ENCODE measurements at regions not wholly inside any gene's neighbourhood (a gene's known extent, or its start where the extent isn't known, plus 50 kb on each side); places are given as distances from the start of the nearest gene placed in this dataset.

GRCh38 chr18:51510020-51510419, 312.5 kb upstream of the MEX3C start:
- H3K9me3 Mint-ChIP-seq = peaks cover 18% of the 10 kb centered on the region
- H3K4me3 Mint-ChIP-seq = no peak overlapping the region
- no peaks in the 10 kb centered on the region for H3K4me1 Mint-ChIP-seq
- H3K27ac Mint-ChIP-seq = no peak overlapping the region
- no peaks in the 10 kb centered on the region for H3K27me3 Mint-ChIP-seq (ENCODE audit: low read depth)
- TF ChIP-seq CTCF (IDR thresholded peaks at IDR 0.05; ENCODE audit: unreplicated experiment in 3 of 3) = no peak
- no peaks in the 10 kb centered on the region for H3K36me3 Mint-ChIP-seq (ENCODE audit: low read depth)

- H3K36me3 Mint-ChIP-seq (ENCODE audit: low read depth) = no peaks in the 10 kb centered on the region
- H3K4me1 Mint-ChIP-seq = no peaks in the 10 kb centered on the region
- no peak for TF ChIP-seq CTCF (IDR thresholded peaks at IDR 0.05; ENCODE audit: unreplicated experiment in 3 of 3)
- H3K27ac Mint-ChIP-seq = no peak overlapping the region
- no peak overlapping the region for H3K4me3 Mint-ChIP-seq
- H3K9me3 Mint-ChIP-seq = peaks cover 15% of the 10 kb centered on the region
- H3K27me3 Mint-ChIP-seq (ENCODE audit: low read depth) = no peaks in the 10 kb centered on the region
Observed at GRCh38 chr18:51513517-51513916, 316.0 kb upstream of the MEX3C start.

- Mint-ChIP-seq H3K4me1 (no peaks in the 10 kb centered on the region), H3K4me3 (no peak overlapping the region), H3K27me3 (ENCODE audit: low read depth) (no peaks in the 10 kb centered on the region), H3K9me3 (peaks cover 12% of the 10 kb centered on the region), H3K36me3 (ENCODE audit: low read depth) (no peaks in the 10 kb centered on the region), H3K27ac (no peak overlapping the region)
- TF ChIP-seq CTCF (IDR thresholded peaks at IDR 0.05; ENCODE audit: unreplicated experiment in 3 of 3) = no peak
Observed at GRCh38 chr18:51514128-51514527, 316.6 kb upstream of the MEX3C start.

- H3K36me3 Mint-ChIP-seq (ENCODE audit: low read depth) = no peaks in the 10 kb centered on the region
- TF ChIP-seq CTCF (IDR thresholded peaks at IDR 0.05; ENCODE audit: unreplicated experiment in 3 of 3) = no peak
- H3K4me1 Mint-ChIP-seq = no peaks in the 10 kb centered on the region
- no peak overlapping the region for H3K4me3 Mint-ChIP-seq
- H3K9me3 Mint-ChIP-seq = peaks cover 5% of the 10 kb centered on the region
- H3K27ac Mint-ChIP-seq = no peak overlapping the region
- no peaks in the 10 kb centered on the region for H3K27me3 Mint-ChIP-seq (ENCODE audit: low read depth)
Observed at GRCh38 chr18:51516478-51517038, 319.1 kb upstream of the MEX3C start.

- Mint-ChIP-seq H3K27ac (no peak overlapping the region), H3K27me3 (ENCODE audit: low read depth) (no peaks in the 10 kb centered on the region), H3K4me1 (no peaks in the 10 kb centered on the region), H3K36me3 (ENCODE audit: low read depth) (no peaks in the 10 kb centered on the region), H3K4me3 (no peak overlapping the region), H3K9me3 (peaks cover 2% of the 10 kb centered on the region)
- no peak for TF ChIP-seq CTCF (IDR thresholded peaks at IDR 0.05; ENCODE audit: unreplicated experiment in 3 of 3)
Observed at GRCh38 chr18:51519571-51519970, 322.1 kb upstream of the MEX3C start.

- TF ChIP-seq CTCF (IDR thresholded peaks at IDR 0.05; ENCODE audit: unreplicated experiment in 3 of 3) = no peak
- no peaks in the 10 kb centered on the region for H3K4me1 Mint-ChIP-seq
- H3K9me3 Mint-ChIP-seq = no peaks in the 10 kb centered on the region
- no peak overlapping the region for H3K27ac Mint-ChIP-seq
- no peaks in the 10 kb centered on the region for H3K27me3 Mint-ChIP-seq (ENCODE audit: low read depth)
- no peaks in the 10 kb centered on the region for H3K36me3 Mint-ChIP-seq (ENCODE audit: low read depth)
- no peak overlapping the region for H3K4me3 Mint-ChIP-seq
Observed at GRCh38 chr18:51520676-51521180, 323.2 kb upstream of the MEX3C start.

All from nephron (organoid).